ENCODE measurements at regions not wholly inside any gene's neighbourhood (a gene's known extent, or its start where the extent isn't known, plus 50 kb on each side); places are given as distances from the start of the nearest gene placed in this dataset.
A peak's percentile ranks its signal among the peaks of the same experiment; 100 is the strongest.
"Not testable (repeated sequence)": the region's sequence is repeated elsewhere in the genome, so short reads cannot be mapped to it uniquely, and the experiment has no call there.

- FAIRE-seq, result peak; percentile 66
- Histone ChIP-seq H3K4me1 (ENCODE audit: control insufficient read depth in 2 of 3, insufficient read depth in 2 of 3, low read depth in 1 of 3, low read length in 3 of 3) (no peaks in the 10 kb centered on the region), H3K9me3 (ENCODE audit: control insufficient read depth in 2 of 3, insufficient read depth in 1 of 3, low read length in 3 of 3) (no peaks in the 10 kb centered on the region), H3K36me3 (ENCODE audit: control insufficient read depth in 2 of 3, insufficient read depth in 3 of 3, low read length in 3 of 3) (no peaks in the 10 kb centered on the region), H3K27ac (ENCODE audit: low read depth in 2 of 2, low read length in 2 of 2) (no peak overlapping the region), H3K4me3 (ENCODE audit: low read length in 3 of 3) (no peak overlapping the region), H3K27me3 (ENCODE audit: control insufficient read depth, insufficient read depth, low read length) (no peaks in the 10 kb centered on the region), H3K9ac (ENCODE audit: low read length in 3 of 3) (no peak overlapping the region)
- TF ChIP-seq CTCF (IDR thresholded peaks at IDR 0.05; ENCODE audit: borderline replicate concordance, extremely low read depth, insufficient read depth), result peak; percentile 40
- DNase-seq, result peak in 2 of 5 donors; percentile 1 to 3
- intact Hi-C loops (cut with DNase I), result no loop called here
These were observed 115.8 kb downstream of the EMB start for GRCh38 chr5:50325237-50325832.

DNA sequence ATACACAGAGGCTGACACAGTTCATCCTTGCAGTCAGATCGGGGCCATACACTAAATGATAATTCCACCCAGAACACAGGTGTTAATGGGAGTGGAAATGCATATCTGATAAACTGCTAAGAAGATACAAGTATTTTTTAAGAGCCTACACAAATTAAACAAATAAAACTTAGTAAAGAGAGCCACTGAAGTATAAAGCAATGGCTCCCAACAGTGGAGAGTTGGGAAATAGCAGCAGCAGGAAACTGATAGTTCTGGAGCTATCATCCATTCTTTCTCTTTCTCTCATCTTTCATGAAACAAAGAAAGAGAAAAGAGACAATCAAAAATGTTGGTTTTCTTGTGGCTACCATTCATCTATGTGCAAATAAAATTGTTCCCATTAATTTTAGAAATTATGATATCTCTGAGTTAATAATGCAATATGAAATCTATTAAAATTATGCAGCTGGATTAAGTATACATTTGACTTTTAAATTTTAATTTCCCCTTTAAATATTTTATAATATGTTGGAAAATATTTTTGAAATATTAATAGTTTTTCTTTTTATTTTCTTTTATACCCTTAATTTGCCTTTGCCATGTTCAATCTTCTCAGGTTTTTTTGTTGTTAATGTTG lies 120.8 kb downstream of the EMB start:
- TF ChIP-seq CTCF (IDR thresholded peaks at IDR 0.05; ENCODE audit: borderline replicate concordance, extremely low read depth, insufficient read depth), result no peak
- Histone ChIP-seq H3K9ac (ENCODE audit: low read length in 3 of 3) (no peak overlapping the region), H3K27ac (ENCODE audit: low read depth in 2 of 2, low read length in 2 of 2) (no peak overlapping the region), H3K4me1 (ENCODE audit: control insufficient read depth in 2 of 3, insufficient read depth in 2 of 3, low read depth in 1 of 3, low read length in 3 of 3) (no peaks in the 10 kb centered on the region), H3K27me3 (ENCODE audit: control insufficient read depth, insufficient read depth, low read length) (no peaks in the 10 kb centered on the region), H3K4me3 (ENCODE audit: low read length in 3 of 3) (no peak overlapping the region), H3K36me3 (ENCODE audit: control insufficient read depth in 2 of 3, insufficient read depth in 3 of 3, low read length in 3 of 3) (no peaks in the 10 kb centered on the region), H3K9me3 (ENCODE audit: control insufficient read depth in 2 of 3, insufficient read depth in 1 of 3, low read length in 3 of 3) (no peaks in the 10 kb centered on the region)
- intact Hi-C loops (cut with DNase I), result no loop called here
- peak; percentile 35 for FAIRE-seq
- no peak for DNase-seq

GRCh38 chr5:50318220-50318619 lies 122.9 kb downstream of the EMB start:
- no peak overlapping the region for H3K27ac ChIP-seq (ENCODE audit: low read depth in 2 of 2, low read length in 2 of 2)
- H3K9me3 ChIP-seq (ENCODE audit: control insufficient read depth in 2 of 3, insufficient read depth in 1 of 3, low read length in 3 of 3), result no peaks in the 10 kb centered on the region
- no peaks in the 10 kb centered on the region for H3K4me1 ChIP-seq (ENCODE audit: control insufficient read depth in 2 of 3, insufficient read depth in 2 of 3, low read depth in 1 of 3, low read length in 3 of 3)
- DNase-seq (no peak), FAIRE-seq (no peak)
- intact Hi-C loops (cut with DNase I), result no loop called here
- no peaks in the 10 kb centered on the region for H3K27me3 ChIP-seq (ENCODE audit: control insufficient read depth, insufficient read depth, low read length)
- H3K36me3 ChIP-seq (ENCODE audit: control insufficient read depth in 2 of 3, insufficient read depth in 3 of 3, low read length in 3 of 3), result no peaks in the 10 kb centered on the region
- H3K9ac ChIP-seq (ENCODE audit: low read length in 3 of 3), result no peak overlapping the region
- no peak overlapping the region for H3K4me3 ChIP-seq (ENCODE audit: low read length in 3 of 3)
- TF ChIP-seq CTCF (IDR thresholded peaks at IDR 0.05; ENCODE audit: borderline replicate concordance, extremely low read depth, insufficient read depth), result no peak

GRCh38 chr5:50306488-50306887 lies 134.6 kb downstream of the EMB start:
- not testable (repeated sequence) for FAIRE-seq

More at GRCh38 chr5:50306488-50306887, 134.6 kb downstream of the EMB start:
- H3K4me1 ChIP-seq (ENCODE audit: control insufficient read depth in 2 of 3, insufficient read depth in 2 of 3, low read depth in 1 of 3, low read length in 3 of 3); H3K4me3 ChIP-seq (ENCODE audit: low read length in 3 of 3); H3K27ac ChIP-seq (ENCODE audit: low read depth in 2 of 2, low read length in 2 of 2); intact Hi-C loops (cut with DNase I); H3K36me3 ChIP-seq (ENCODE audit: control insufficient read depth in 2 of 3, insufficient read depth in 3 of 3, low read length in 3 of 3); DNase-seq; H3K9ac ChIP-seq (ENCODE audit: low read length in 3 of 3); H3K9me3 ChIP-seq (ENCODE audit: control insufficient read depth in 2 of 3, insufficient read depth in 1 of 3, low read length in 3 of 3); H3K27me3 ChIP-seq (ENCODE audit: control insufficient read depth, insufficient read depth, low read length): not testable (repeated sequence)

Data from kidney (tissue), 13 donors.